ENCODE measurements at regions not wholly inside any gene's neighbourhood (a gene's known extent, or its start where the extent isn't known, plus 50 kb on each side); places are given as distances from the start of the nearest gene placed in this dataset.

DNA sequence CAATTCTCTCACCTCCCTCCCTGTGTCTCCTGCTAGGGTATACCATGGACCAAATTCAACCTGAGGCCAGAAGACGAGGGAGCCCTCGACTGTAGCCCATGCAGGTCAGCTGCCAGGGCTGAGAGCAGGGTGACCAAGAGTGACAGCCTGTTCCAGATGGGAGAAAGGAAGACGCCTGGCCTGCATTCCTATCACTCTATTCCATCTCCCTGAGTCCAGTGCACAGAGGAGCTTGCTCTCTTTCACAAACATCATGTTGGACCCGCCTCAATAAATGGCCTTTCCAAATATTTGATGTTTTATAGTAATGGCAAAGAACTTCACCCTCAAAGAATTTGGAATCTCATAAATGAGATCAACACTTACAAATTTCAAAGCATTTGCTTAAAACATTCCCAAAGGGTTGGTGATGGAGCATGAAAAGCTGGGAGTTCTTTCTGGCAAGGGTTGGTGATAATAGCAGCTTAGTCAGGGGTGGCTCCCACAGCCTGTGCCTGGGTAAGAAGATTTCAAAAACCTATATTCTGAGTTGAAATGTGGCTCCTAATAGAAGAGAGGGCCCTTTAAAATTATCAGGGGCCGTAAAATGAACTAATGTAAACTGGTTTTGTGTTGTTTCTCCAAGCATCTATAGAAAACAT is 393.1 kb downstream of the EFNA5 start:
- H3K9me3 ChIP-seq, result no peaks in the 10 kb centered on the region
- no peaks in the 10 kb centered on the region for H3K27me3 ChIP-seq (ENCODE audit: insufficient read depth)
- no peaks in the 10 kb centered on the region for H4K20me1 ChIP-seq (ENCODE audit: insufficient read depth)
- POLR2A ChIA-PET, result no interaction called here
- no peaks in the 10 kb centered on the region for H3K36me3 ChIP-seq (replicated peaks in 1 of 2; ENCODE audit: control insufficient read depth in 1 of 2, insufficient read depth in 2 of 2, low read length in 1 of 2)
- no peak for DNase-seq
- H3K4me2 ChIP-seq, result no peak overlapping the region
- H3K27ac ChIP-seq (ENCODE audit: low read depth in 2 of 2, low read length in 1 of 2), result no peak overlapping the region
- CTCF ChIA-PET, result no interaction called here
- no peak overlapping the region for H3K4me3 ChIP-seq (ENCODE audit: low read depth in 2 of 2, low read length in 1 of 2)
- no peaks in the 10 kb centered on the region for H3F3A ChIP-seq (replicated peaks; ENCODE audit: insufficient read depth)
- no peaks in the 10 kb centered on the region for H3K79me2 ChIP-seq (ENCODE audit: insufficient read depth)
- 76% methylated on average over 3 of the region's 5 CpGs for WGBS (ENCODE audit: low lambda C conversion rate)
- H3K9ac ChIP-seq, result no peak overlapping the region
- no peak for TF ChIP-seq GATA2 (CRISPR knock-in tag; IDR thresholded peaks at IDR 0.05)
- TF ChIP-seq RXRA (IDR thresholded peaks at IDR 0.05; ENCODE audit: borderline replicate concordance, low read depth), result no peak
- TF ChIP-seq SIN3A (IDR thresholded peaks at IDR 0.05; ENCODE audit: borderline replicate concordance, low read depth, low read length), result no peak
- no peak for TF ChIP-seq POLR2AphosphoS5 (IDR thresholded peaks at IDR 0.05; ENCODE audit: low read depth, low read length)
- TF ChIP-seq, protein P1, sequence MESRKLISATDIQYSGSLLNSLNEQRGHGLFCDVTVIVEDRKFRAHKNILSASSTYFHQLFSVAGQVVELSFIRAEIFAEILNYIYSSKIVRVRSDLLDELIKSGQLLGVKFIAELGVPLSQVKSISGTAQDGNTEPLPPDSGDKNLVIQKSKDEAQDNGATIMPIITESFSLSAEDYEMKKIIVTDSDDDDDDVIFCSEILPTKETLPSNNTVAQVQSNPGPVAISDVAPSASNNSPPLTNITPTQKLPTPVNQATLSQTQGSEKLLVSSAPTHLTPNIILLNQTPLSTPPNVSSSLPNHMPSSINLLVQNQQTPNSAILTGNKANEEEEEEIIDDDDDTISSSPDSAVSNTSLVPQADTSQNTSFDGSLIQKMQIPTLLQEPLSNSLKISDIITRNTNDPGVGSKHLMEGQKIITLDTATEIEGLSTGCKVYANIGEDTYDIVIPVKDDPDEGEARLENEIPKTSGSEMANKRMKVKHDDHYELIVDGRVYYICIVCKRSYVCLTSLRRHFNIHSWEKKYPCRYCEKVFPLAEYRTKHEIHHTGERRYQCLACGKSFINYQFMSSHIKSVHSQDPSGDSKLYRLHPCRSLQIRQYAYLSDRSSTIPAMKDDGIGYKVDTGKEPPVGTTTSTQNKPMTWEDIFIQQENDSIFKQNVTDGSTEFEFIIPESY (IDR thresholded peaks at IDR 0.05; ENCODE audit: borderline replicate concordance, low read depth), result no peak
- TF ChIP-seq GABPA (IDR thresholded peaks at IDR 0.05; ENCODE audit: low read depth), result no peak
- TF ChIP-seq FOXJ3 (CRISPR knock-in tag; IDR thresholded peaks at IDR 0.05), result no peak
- no peak for TF ChIP-seq YY1 (IDR thresholded peaks at IDR 0.05; ENCODE audit: low read depth)
- no peak for TF ChIP-seq CHD2 (IDR thresholded peaks at IDR 0.05; ENCODE audit: low read length, partially characterized antibody)
- no peaks in the 10 kb centered on the region for H3K9me2 ChIP-seq
- no peaks in the 10 kb centered on the region for H3K4me1 ChIP-seq (ENCODE audit: control insufficient read depth in 1 of 2, insufficient read depth in 2 of 2, low read depth in 1 of 2, low read length in 1 of 2)
- H2AFZ ChIP-seq (ENCODE audit: low read depth), result no peak overlapping the region

- no peaks in the 10 kb centered on the region for H3F3A ChIP-seq (replicated peaks; ENCODE audit: insufficient read depth)
- TF ChIP-seq FOXM1 (IDR thresholded peaks at IDR 0.05; ENCODE audit: low read depth) (no peak), GABPA (IDR thresholded peaks at IDR 0.05; ENCODE audit: low read depth) (no peak), RAD21 (IDR thresholded peaks at IDR 0.05; ENCODE audit: low read length) (no peak), RXRA (IDR thresholded peaks at IDR 0.05; ENCODE audit: borderline replicate concordance, low read depth) (no peak), POLR2AphosphoS5 (IDR thresholded peaks at IDR 0.05; ENCODE audit: low read depth, low read length) (no peak), FOXJ3 (CRISPR knock-in tag; IDR thresholded peaks at IDR 0.05) (no peak), TEAD4 (IDR thresholded peaks at IDR 0.05; ENCODE audit: borderline replicate concordance, insufficient read depth) (no peak), EP300 (IDR thresholded peaks at IDR 0.05; ENCODE audit: borderline replicate concordance in 1 of 2, low read depth in 1 of 2, low read length in 1 of 2) (no peak), TCF12 (IDR thresholded peaks at IDR 0.05) (no peak)
- TF ChIP-seq, protein P2, sequence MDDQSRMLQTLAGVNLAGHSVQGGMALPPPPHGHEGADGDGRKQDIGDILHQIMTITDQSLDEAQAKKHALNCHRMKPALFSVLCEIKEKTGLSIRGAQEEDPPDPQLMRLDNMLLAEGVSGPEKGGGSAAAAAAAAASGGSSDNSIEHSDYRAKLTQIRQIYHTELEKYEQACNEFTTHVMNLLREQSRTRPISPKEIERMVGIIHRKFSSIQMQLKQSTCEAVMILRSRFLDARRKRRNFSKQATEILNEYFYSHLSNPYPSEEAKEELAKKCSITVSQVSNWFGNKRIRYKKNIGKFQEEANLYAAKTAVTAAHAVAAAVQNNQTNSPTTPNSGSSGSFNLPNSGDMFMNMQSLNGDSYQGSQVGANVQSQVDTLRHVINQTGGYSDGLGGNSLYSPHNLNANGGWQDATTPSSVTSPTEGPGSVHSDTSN (IDR thresholded peaks at IDR 0.05), result no peak
- no peak overlapping the region for H2AFZ ChIP-seq (ENCODE audit: low read depth)
- H3K27ac ChIP-seq (ENCODE audit: low read depth in 2 of 2, low read length in 1 of 2), result no peak overlapping the region
- H3K79me2 ChIP-seq (ENCODE audit: insufficient read depth), result no peaks in the 10 kb centered on the region
- WGBS (ENCODE audit: low lambda C conversion rate), result 41% methylated on average over 1 of the region's 1 CpG
- H3K9ac ChIP-seq, result no peak overlapping the region
- no peaks in the 10 kb centered on the region for H3K9me2 ChIP-seq
- H3K27me3 ChIP-seq (ENCODE audit: insufficient read depth), result no peaks in the 10 kb centered on the region
- no peaks in the 10 kb centered on the region for H3K36me3 ChIP-seq (replicated peaks in 1 of 2; ENCODE audit: control insufficient read depth in 1 of 2, insufficient read depth in 2 of 2, low read length in 1 of 2)
- ChIA-PET POLR2A (no interaction called here), CTCF (no interaction called here)
- H3K9me3 ChIP-seq, result no peaks in the 10 kb centered on the region
- H3K4me1 ChIP-seq (ENCODE audit: control insufficient read depth in 1 of 2, insufficient read depth in 2 of 2, low read depth in 1 of 2, low read length in 1 of 2), result no peaks in the 10 kb centered on the region
- no peak for DNase-seq
- H3K4me3 ChIP-seq (ENCODE audit: low read depth in 2 of 2, low read length in 1 of 2), result no peak overlapping the region
- H4K20me1 ChIP-seq (ENCODE audit: insufficient read depth), result no peaks in the 10 kb centered on the region
- H3K4me2 ChIP-seq, result no peak overlapping the region
Observed at GRCh38 chr5:107275333-107275732, 395.4 kb downstream of the EFNA5 start.
